ENCODE measurements at regions not wholly inside any gene's neighbourhood (a gene's known extent, or its start where the extent isn't known, plus 50 kb on each side); places are given as distances from the start of the nearest gene placed in this dataset.

GRCh38 chrX:117002981-117003380 is 540.2 kb upstream of the CT83 start:
- Histone ChIP-seq H4K20me1 (ENCODE audit: insufficient read depth) (no peaks in the 10 kb centered on the region), H3K27me3 (ENCODE audit: insufficient read depth, low read depth) (no peaks in the 10 kb centered on the region), H3K4me3 (no peak overlapping the region), H3K4me1 (replicated peaks; ENCODE audit: insufficient read depth) (no peaks in the 10 kb centered on the region), H3K36me3 (ENCODE audit: low read depth) (no peaks in the 10 kb centered on the region), H3K9me2 (ENCODE audit: insufficient read depth) (0 out of 2 replicates have a peak, but pooled peaks cover 2% of the 10 kb centered on the region), H3K79me2 (ENCODE audit: low read depth) (no peaks in the 10 kb centered on the region), H2AFZ (no peak overlapping the region), H3K4me2 (no peak overlapping the region), H3K9me3 (ENCODE audit: insufficient read depth, low read depth) (no peaks in the 10 kb centered on the region), H3K27ac (no peak overlapping the region), H3F3A (ENCODE audit: insufficient read depth, low read depth) (no peaks in the 10 kb centered on the region)
- intact Hi-C loops (cut with micrococcal nuclease; ENCODE audit: unreplicated experiment): no loop called here
- ChIA-PET CTCF (no interaction called here), POLR2A (ENCODE audit: unreplicated experiment) (no interaction called here)
- BruUV-seq (replicated peaks): no TSS peak
- TF ChIP-seq CTCF (conservative IDR thresholded peaks at IDR 0.05): no peak
- no peak for TF ChIP-seq EZH2 (IDR thresholded peaks at IDR 0.05; ENCODE audit: low read depth)
- DNase-seq: no peak

GRCh38 chrX:116975517-116975916 is 512.7 kb upstream of the CT83 start:
- Histone ChIP-seq H3K4me2 (no peak overlapping the region), H3K4me1 (replicated peaks; ENCODE audit: insufficient read depth) (no peaks in the 10 kb centered on the region), H3K27me3 (ENCODE audit: insufficient read depth, low read depth) (no peaks in the 10 kb centered on the region), H3F3A (ENCODE audit: insufficient read depth, low read depth) (no peaks in the 10 kb centered on the region), H3K79me2 (ENCODE audit: low read depth) (no peaks in the 10 kb centered on the region), H3K9me3 (ENCODE audit: insufficient read depth, low read depth) (no peaks in the 10 kb centered on the region), H2AFZ (no peak overlapping the region), H3K4me3 (no peak overlapping the region), H4K20me1 (ENCODE audit: insufficient read depth) (no peaks in the 10 kb centered on the region), H3K27ac (no peak overlapping the region), H3K9me2 (ENCODE audit: insufficient read depth) (no peaks in the 10 kb centered on the region; the same call in 1 of the 2 replicates), H3K36me3 (ENCODE audit: low read depth) (no peaks in the 10 kb centered on the region)
- TF ChIP-seq EZH2 (IDR thresholded peaks at IDR 0.05; ENCODE audit: low read depth) (no peak), CTCF (conservative IDR thresholded peaks at IDR 0.05) (no peak)
- no peak for DNase-seq
- POLR2A ChIA-PET (ENCODE audit: unreplicated experiment): no interaction called here
- intact Hi-C loops (cut with micrococcal nuclease; ENCODE audit: unreplicated experiment): no loop called here
- CTCF ChIA-PET: no interaction called here
- BruUV-seq (replicated peaks): no TSS peak

DNA sequence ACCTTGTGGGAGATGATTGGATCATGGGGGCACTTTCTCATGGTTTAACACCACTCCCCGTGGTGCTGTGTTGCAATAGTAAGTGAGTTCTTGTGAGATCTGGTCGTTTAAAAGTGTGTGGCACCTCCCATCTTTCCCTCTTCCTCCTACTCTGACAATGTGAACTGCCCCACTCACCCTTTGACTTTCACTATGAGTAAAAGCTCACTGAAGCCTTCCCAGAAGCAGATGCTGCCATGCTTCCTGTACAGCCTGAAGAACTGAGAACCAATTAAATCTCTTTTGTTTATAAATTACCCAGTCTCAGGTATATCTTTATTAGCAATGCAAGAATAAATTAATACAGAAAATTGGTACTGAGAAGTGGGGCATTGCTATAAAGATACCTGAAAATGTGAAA is 509.6 kb upstream of the CT83 start:
- Histone ChIP-seq H3K4me1 (replicated peaks; ENCODE audit: insufficient read depth) (no peaks in the 10 kb centered on the region), H3K36me3 (ENCODE audit: low read depth) (no peaks in the 10 kb centered on the region), H3K4me3 (no peak overlapping the region), H3F3A (ENCODE audit: insufficient read depth, low read depth) (no peaks in the 10 kb centered on the region), H2AFZ (no peak overlapping the region), H3K27ac (no peak overlapping the region), H3K27me3 (ENCODE audit: insufficient read depth, low read depth) (no peaks in the 10 kb centered on the region), H3K9me2 (ENCODE audit: insufficient read depth) (no peaks in the 10 kb centered on the region), H3K79me2 (ENCODE audit: low read depth) (no peaks in the 10 kb centered on the region), H3K9me3 (ENCODE audit: insufficient read depth, low read depth) (no peaks in the 10 kb centered on the region), H3K4me2 (no peak overlapping the region), H4K20me1 (ENCODE audit: insufficient read depth) (no peaks in the 10 kb centered on the region)
- TF ChIP-seq EZH2 (IDR thresholded peaks at IDR 0.05; ENCODE audit: low read depth): no peak
- TF ChIP-seq CTCF (conservative IDR thresholded peaks at IDR 0.05): no peak
- no peak for DNase-seq
- intact Hi-C loops (cut with micrococcal nuclease; ENCODE audit: unreplicated experiment): no loop called here
- no TSS peak for BruUV-seq (replicated peaks)
- ChIA-PET POLR2A (ENCODE audit: unreplicated experiment) (no interaction called here), CTCF (no interaction called here)
